A549 (cell line): ENCODE measurements at regions not wholly inside any gene's neighbourhood (a gene's known extent, or its start where the extent isn't known, plus 50 kb on each side); places are given as distances from the start of the nearest gene placed in this dataset.

ENCODE experiments used
- ATAC-seq, 2 experiments: fragments of 200-7000 bp in 1 of 2; fragments of >200 bp in 1 of 2; cut with Nextera tagmentation in 1 of 2; cut with Tn5 transposase in 1 of 2; 3 replicates each; pipeline versions ENCODE4 v1.8.0 to v1.9.1; 2018 to 2020; ENCODE audit warnings: mild to moderate bottlenecking in 1 of 2, moderate library complexity in 1 of 2
- CTCF ChIA-PET: fragments of 300-600 bp; sonication (Branson Sonifier 250); formaldehyde crosslinking; extraction: SDS; loops from one replicate; lab custom pipeline; 2021; ENCODE audit warnings: antibody characterized with exemption, inconsistent platforms; lab: Yijun Ruan, JAX
- POLR2A ChIA-PET: fragments of 350-600 bp; formaldehyde crosslinking; extraction: SDS; loops from one replicate; lab custom pipeline; 2021; ENCODE audit warnings: antibody characterized with exemption, inconsistent platforms; lab: Yijun Ruan, JAX
- DNase-seq, 2 experiments: peaks; one replicate each; pipeline versions ENCODE4 v3.0.0 to v3.0.0-alpha.2; 2011 to 2016; ENCODE audit warnings: low read depth in 1 of 2, low spot score in 1 of 2
- FAIRE-seq: peaks from 2 replicates; lab custom pipeline; 2011; peaks lifted over from hg19 to GRCh38; lab: Jason Lieb, UNC
- H3K27ac ChIP-seq, 2 experiments: fragments of >200 bp; sonication (Bioruptor Twin); formaldehyde crosslinking; 3 replicates each; pipeline ENCODE4 v1.5.1; 2016 to 2017
- H3K4me1 ChIP-seq: fragments of >200 bp; sonication (Bioruptor Twin); formaldehyde crosslinking; 3 replicates; pipeline ENCODE4 v1.6.1; 2016
- H3K4me2 ChIP-seq: fragments of >200 bp; sonication (Bioruptor Twin); formaldehyde crosslinking; 3 replicates; pipeline ENCODE4 v1.6.1; 2016
- H3K4me3 ChIP-seq: fragments of >200 bp; sonication (Bioruptor Twin); formaldehyde crosslinking; 3 replicates; pipeline ENCODE4 v1.5.1; 2016
- H3K9me3 ChIP-seq: fragments of >200 bp; sonication (Bioruptor Twin); formaldehyde crosslinking; 3 replicates; pipeline ENCODE4 v1.6.1; 2016
- BCL3 ChIP-seq: fragments of >200 bp; sonication (Bioruptor Twin); formaldehyde crosslinking; IDR thresholded peaks from 3 replicates; pipeline ENCODE4 v1.6.1; 2016
- CBX2 ChIP-seq: fragments of 200-600 bp; sonication (generic); IDR thresholded peaks from 2 replicates; pipeline ENCODE4 v1.6.1; 2016; ENCODE audit warnings: low read depth, mild to moderate bottlenecking, borderline replicate concordance
- CBX8 ChIP-seq: fragments of 200-600 bp; sonication (generic); IDR thresholded peaks from 2 replicates; pipeline ENCODE4 v1.6.1; 2016
- CHD2 ChIP-seq: fragments of 150-350 bp; IDR thresholded peaks from 2 replicates; pipeline ENCODE4 v1.6.1; 2014; ENCODE audit warnings: low read length; ENCODE audit not compliant: partially characterized antibody
- CTCF ChIP-seq: fragments of >200 bp; sonication (Bioruptor Twin); formaldehyde crosslinking; IDR thresholded peaks from 3 replicates; pipeline ENCODE4 v1.5.1; 2016
- EHF ChIP-seq: fragments of 250-450 bp; sonication (Bioruptor Pico); IDR thresholded peaks from 2 replicates; pipeline ENCODE4 v1.5.0; 2020; ENCODE audit warnings: mild to moderate bottlenecking
- EHMT2 ChIP-seq: fragments of 200-600 bp; sonication (generic); IDR thresholded peaks from 2 replicates; pipeline ENCODE4 v1.6.1; 2016; ENCODE audit warnings: antibody characterized with exemption, low read depth, mild to moderate bottlenecking, moderate library complexity
- ESRRA ChIP-seq: fragments of 150-350 bp; IDR thresholded peaks from 2 replicates; pipeline ENCODE4 v1.6.1; 2014; ENCODE audit warnings: mild to moderate bottlenecking, low read length, borderline replicate concordance
- FOSB ChIP-seq: fragments of 250-450 bp; sonication (Bioruptor Pico); IDR thresholded peaks from 2 replicates; pipeline ENCODE4 v1.5.0; 2020; ENCODE audit warnings: mild to moderate bottlenecking, moderate library complexity
- FOSL2 ChIP-seq, 2 experiments: fragments of 450-650 bp in 1 of 2; fragments of >200 bp in 1 of 2; sonication (Bioruptor Twin) in 1 of 2; formaldehyde crosslinking; IDR thresholded peaks; 2 replicates each; pipeline versions ENCODE4 v1.5.0 to v1.6.1; 2016 to 2020; ENCODE audit warnings: mild to moderate bottlenecking in 1 of 2, moderate library complexity in 1 of 2
- FOXS1 ChIP-seq: fragments of 250-450 bp; sonication (Bioruptor Pico); IDR thresholded peaks from 2 replicates; pipeline ENCODE4 v1.5.0; 2020; ENCODE audit warnings: mild to moderate bottlenecking, moderate library complexity
- GATA3 ChIP-seq: IDR thresholded peaks from 2 replicates; pipeline ENCODE4 v1.6.1; 2012; ENCODE audit warnings: borderline replicate concordance
- HEYL ChIP-seq: fragments of 250-450 bp; sonication (Bioruptor Pico); IDR thresholded peaks from 2 replicates; pipeline ENCODE4 v1.8.0; 2021; ENCODE audit warnings: mild to moderate bottlenecking, moderate library complexity
- HOXA7 ChIP-seq: fragments of 250-450 bp; sonication (Bioruptor Pico); IDR thresholded peaks from 2 replicates; pipeline ENCODE4 v1.5.0; 2020; ENCODE audit warnings: mild to moderate bottlenecking, moderate library complexity
- KDM1A ChIP-seq: fragments of 200-600 bp; sonication (generic); IDR thresholded peaks from 2 replicates; pipeline ENCODE4 v1.6.1; 2016; ENCODE audit warnings: low read depth, mild to moderate bottlenecking
- MAZ ChIP-seq: fragments of 150-350 bp; IDR thresholded peaks from 2 replicates; pipeline ENCODE4 v1.6.1; 2014; ENCODE audit warnings: antibody characterized with exemption, low read depth, low read length, borderline replicate concordance
- MYC ChIP-seq: IDR thresholded peaks from 2 replicates; pipeline ENCODE4 v1.6.1; 2012; ENCODE audit warnings: mild to moderate bottlenecking, inconsistent platforms, low read length, improper control_type of control experiment, borderline replicate concordance
- NFE2L2 ChIP-seq: fragments of 150-350 bp; conservative IDR thresholded peaks from 2 replicates; pipeline ENCODE4 v1.6.1; 2014; ENCODE audit warnings: low read length
- POLR2A ChIP-seq: IDR thresholded peaks from 2 replicates; pipeline ENCODE4 v1.6.1; 2012; ENCODE audit warnings: mild to moderate bottlenecking, low read length
- POLR2AphosphoS2 ChIP-seq: conservative IDR thresholded peaks from 2 replicates; pipeline ENCODE4 v1.6.1; 2012; ENCODE audit warnings: low read length, improper control_type of control experiment, inconsistent platforms
- RAD21 ChIP-seq, 2 experiments: fragments of >200 bp in 1 of 2; sonication (Bioruptor Twin) in 1 of 2; formaldehyde crosslinking in 1 of 2; IDR thresholded peaks in 1 of 2; conservative IDR thresholded peaks in 1 of 2; 2 replicates in 1 of 2; 3 replicates in 1 of 2; pipeline ENCODE4 v1.6.1; 2012 to 2018; ENCODE audit warnings: inconsistent platforms in 1 of 2
- RCOR1 ChIP-seq: fragments of 150-350 bp; IDR thresholded peaks from 2 replicates; pipeline ENCODE4 v1.6.1; 2014; ENCODE audit warnings: antibody characterized with exemption, low read length, low read depth
- RFX5 ChIP-seq: fragments of 450-650 bp; IDR thresholded peaks from 2 replicates; pipeline ENCODE4 v1.7.1; 2014; ENCODE audit warnings: antibody characterized with exemption, mild to moderate bottlenecking, moderate library complexity
- SMC3 ChIP-seq: fragments of >200 bp; sonication (Bioruptor Twin); formaldehyde crosslinking; IDR thresholded peaks from 3 replicates; pipeline ENCODE4 v1.6.1; 2018; ENCODE audit warnings: inconsistent platforms
- SREBF2 ChIP-seq: fragments of 450-650 bp; IDR thresholded peaks from 2 replicates; pipeline ENCODE4 v1.6.1; 2014; ENCODE audit warnings: mild to moderate bottlenecking, moderate library complexity
- TFCP2L1 ChIP-seq: fragments of 250-450 bp; sonication (Bioruptor Pico); IDR thresholded peaks from 2 replicates; pipeline ENCODE4 v1.5.0; 2021; ENCODE audit warnings: mild to moderate bottlenecking
- USF2 ChIP-seq: fragments of 450-650 bp; IDR thresholded peaks from 2 replicates; pipeline ENCODE4 v1.6.1; 2014; ENCODE audit warnings: antibody characterized with exemption
- WGBS: methylation state at CpG from one replicate; pipeline ENCODE4 v1.1.6; 2017; ENCODE audit errors: missing lambda C conversion rate; 5-methylcytosine and 5-hydroxymethylcytosine counted together

- ChIA-PET CTCF (interaction anchor here (0.6 kb wide), 1 partner anchor 143 kb away, joined by 3 read pairs; no protein-coding TSS in a partner anchor), POLR2A (no interaction called here)
- WGBS, result 90% methylated on average over 7 of the region's 7 CpGs
Observed at GRCh38 chr2:10215393-10215935, 87.2 kb upstream of the HPCAL1 start.

GRCh38 chr2:10216677-10217488 is 85.8 kb upstream of the HPCAL1 start:
- ChIA-PET CTCF (interaction anchor here (0.7 to 1.3 kb wide), 3 partner anchors 11 to 192 kb away, joined by 3 to 5 read pairs (median 3); no protein-coding TSS in a partner anchor), POLR2A (no interaction called here)
- no peak for TF ChIP-seq SREBF2
- no peak for TF ChIP-seq CHD2
- TF ChIP-seq FOXS1 (CRISPR knock-in tag), result no peak
- no peak for TF ChIP-seq ESRRA
- no peak for TF ChIP-seq FOSL2 (IDR thresholded peaks at IDR 0.05)
- no peak for TF ChIP-seq FOSL2 (CRISPR knock-in tag; IDR thresholded peaks at IDR 0.05)
- TF ChIP-seq RFX5, result no peak
- no peak for TF ChIP-seq GATA3
- TF ChIP-seq RAD21 (conservative IDR thresholded peaks at IDR 0.05 in 1 of 2, IDR thresholded peaks at IDR 0.05 in 1 of 2), result no peak
- no peak for TF ChIP-seq USF2
- TF ChIP-seq POLR2AphosphoS2, result no peak
- TF ChIP-seq TFCP2L1 (CRISPR knock-in tag), result no peak
- no peak for TF ChIP-seq POLR2A
- no peak for TF ChIP-seq HOXA7 (CRISPR knock-in tag)
- no peak for TF ChIP-seq FOSB (CRISPR knock-in tag)
- TF ChIP-seq HEYL (CRISPR knock-in tag), result no peak
- no peak for TF ChIP-seq CTCF
- no peak for TF ChIP-seq MAZ
- no peak for TF ChIP-seq NFE2L2
- H3K4me3 ChIP-seq, result no peak overlapping the region
- WGBS, result 84% methylated on average over 28 of the region's 28 CpGs
- H3K27ac ChIP-seq, result no peak overlapping the region
- H3K4me2 ChIP-seq, result no peak overlapping the region
- ATAC-seq (no peak), FAIRE-seq (no peak), DNase-seq (no peak)
- no peaks in the 10 kb centered on the region for H3K9me3 ChIP-seq
- no peaks in the 10 kb centered on the region for H3K4me1 ChIP-seq

More at GRCh38 chr2:10215393-10215935, 87.2 kb upstream of the HPCAL1 start:
- Histone ChIP-seq H3K4me2 (no peak overlapping the region), H3K4me1 (no peaks in the 10 kb centered on the region), H3K4me3 (no peak overlapping the region), H3K9me3 (no peaks in the 10 kb centered on the region), H3K27ac (no peak overlapping the region)
- ATAC-seq, result no peak; a peak in 1 of 6 replicates
- TF ChIP-seq KDM1A, result no peak
- TF ChIP-seq MYC, result no peak
- TF ChIP-seq RAD21 (conservative IDR thresholded peaks at IDR 0.05 in 1 of 2, IDR thresholded peaks at IDR 0.05 in 1 of 2), result no peak
- no peak for TF ChIP-seq RFX5
- no peak for TF ChIP-seq EHMT2
- TF ChIP-seq BCL3, result no peak
- no peak for TF ChIP-seq HOXA7 (CRISPR knock-in tag)
- TF ChIP-seq TFCP2L1 (CRISPR knock-in tag), result no peak
- TF ChIP-seq CBX8, result no peak
- TF ChIP-seq CBX2, result no peak
- TF ChIP-seq FOSL2 (IDR thresholded peaks at IDR 0.05), result no peak
- no peak for TF ChIP-seq FOSL2 (CRISPR knock-in tag; IDR thresholded peaks at IDR 0.05)
- no peak for TF ChIP-seq SMC3
- TF ChIP-seq RCOR1, result no peak
- TF ChIP-seq FOXS1 (CRISPR knock-in tag), result no peak
- no peak for TF ChIP-seq EHF
- FAIRE-seq, result no peak
- no peak for DNase-seq
